Stimulated activated CD4-positive, alpha-beta T cell treated with anti-CD3 and anti-CD28 coated beads, Interleukin-15, amount 100 ng/mL, for 48 hours (primary cell): ENCODE measurements at regions not wholly inside any gene's neighbourhood (a gene's known extent, or its start where the extent isn't known, plus 50 kb on each side); places are given as distances from the start of the nearest gene placed in this dataset.

Experiments
- DNase-seq, 2 donors: peaks; one replicate each; pipeline ENCODE4 v3.0.0-alpha.2; 2020; ENCODE audit warnings: low read depth in 2 of 2

DNA sequence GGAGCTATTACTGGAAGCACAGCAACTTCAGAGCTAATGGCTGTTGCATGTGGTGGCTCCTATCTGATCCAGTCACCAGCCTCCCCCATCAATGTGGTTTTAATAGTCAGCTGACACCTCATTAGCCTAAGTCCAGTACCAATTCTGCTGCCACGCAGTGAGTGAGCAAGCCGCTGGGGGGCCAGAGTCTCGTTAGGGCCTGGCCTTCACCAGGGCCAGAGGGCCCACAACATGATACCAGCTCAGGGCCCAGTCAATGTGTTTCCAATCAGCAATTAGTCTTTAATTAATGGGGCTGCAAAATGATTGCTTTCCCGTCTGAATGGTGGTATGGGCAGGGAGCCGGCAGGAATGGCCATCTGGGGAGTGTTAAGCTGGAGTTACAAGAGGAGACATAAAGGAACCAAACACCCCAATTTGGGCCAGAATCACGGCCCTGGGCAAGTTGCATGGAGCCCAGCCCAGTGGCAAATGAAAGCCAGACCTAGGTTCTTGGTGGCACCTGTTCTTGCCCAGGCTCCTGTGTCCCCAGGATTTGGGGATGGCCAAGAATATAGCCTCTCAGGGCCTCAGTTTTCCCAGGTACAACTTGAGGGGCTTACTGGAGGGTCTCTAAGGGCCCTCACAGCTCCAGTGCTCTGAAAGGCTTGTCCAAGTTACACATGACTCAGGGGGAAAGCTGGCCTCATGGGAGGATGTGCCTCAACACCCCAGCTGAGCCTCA, 119.2 kb downstream of the EFNB1 start:
- no peak for DNase-seq

DNA sequence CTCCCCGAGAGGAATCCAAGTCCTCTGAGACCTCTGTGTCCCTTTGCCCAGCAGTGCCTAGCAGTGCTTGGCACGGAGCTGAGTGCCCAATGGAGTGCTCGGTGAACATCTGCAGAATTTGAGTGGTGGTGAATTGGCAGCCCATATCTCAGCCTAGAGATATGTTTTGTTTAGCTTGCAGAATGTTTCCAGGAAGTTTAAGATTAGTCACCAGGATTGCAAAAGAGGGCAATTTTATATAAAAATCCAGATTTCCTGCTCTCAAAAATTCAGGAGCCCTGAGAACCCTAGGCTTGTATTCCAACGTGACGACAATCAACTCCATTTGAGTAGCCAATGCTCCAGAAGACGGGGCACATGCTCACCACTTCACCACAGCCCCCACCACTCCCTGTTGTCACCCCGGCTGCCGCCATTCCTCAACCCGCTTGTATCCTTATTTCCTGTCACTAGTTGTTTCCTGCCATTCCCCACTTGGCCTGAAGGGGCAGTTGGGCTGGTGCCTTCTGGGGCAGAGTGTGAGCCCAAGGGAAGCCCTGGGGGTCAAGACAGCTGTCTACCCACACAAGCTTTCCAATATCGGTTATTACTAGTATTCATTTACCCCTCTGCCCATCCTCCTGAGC, 116.9 kb downstream of the EFNB1 start:
- no peak for DNase-seq

DNA sequence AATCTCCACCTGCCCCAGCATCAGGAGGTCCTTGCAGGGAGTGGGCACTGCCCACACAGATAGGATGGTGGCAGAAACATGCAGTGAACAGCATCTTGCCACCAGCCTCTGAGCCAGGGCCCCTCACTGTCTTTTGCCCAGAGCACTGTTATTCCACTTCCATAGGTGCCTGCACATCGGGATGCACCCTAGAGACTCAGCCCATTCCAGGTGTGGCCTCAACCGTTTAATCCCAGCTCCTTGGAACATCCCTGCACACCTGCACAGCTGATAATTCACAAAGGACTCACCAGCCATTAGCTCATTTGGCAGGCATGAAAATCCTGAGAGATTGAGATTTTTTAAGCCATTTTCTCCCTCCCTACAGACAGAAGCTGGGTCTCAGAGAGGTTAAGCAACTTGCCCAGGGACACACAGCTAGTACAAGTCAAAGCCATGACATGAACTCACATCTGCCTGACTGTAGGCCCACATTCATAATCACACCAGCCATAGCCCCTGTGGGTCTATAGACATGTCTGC, 116.3 kb downstream of the EFNB1 start:
- no peak for DNase-seq

DNA sequence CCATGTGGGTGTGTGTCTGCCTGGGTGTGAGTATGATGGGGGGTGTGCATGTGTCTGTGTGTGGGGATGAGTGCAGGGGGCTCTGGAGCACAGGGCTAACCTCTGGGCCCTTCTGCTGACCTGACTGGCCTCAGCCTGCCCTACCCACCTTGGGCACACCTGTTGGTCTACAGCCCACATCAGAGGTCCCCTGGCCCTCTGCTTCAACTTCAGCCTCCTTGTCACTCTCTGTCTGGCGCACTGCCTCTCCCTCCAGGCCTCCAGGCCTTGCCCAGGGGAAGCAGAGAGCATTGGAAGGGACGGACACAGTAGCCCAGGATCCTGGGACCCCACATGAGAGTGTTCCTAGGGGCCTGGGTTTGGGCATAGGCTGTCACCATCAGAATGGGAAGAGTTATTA, 115.4 kb downstream of the EFNB1 start:
- DNase-seq = no peak

DNA sequence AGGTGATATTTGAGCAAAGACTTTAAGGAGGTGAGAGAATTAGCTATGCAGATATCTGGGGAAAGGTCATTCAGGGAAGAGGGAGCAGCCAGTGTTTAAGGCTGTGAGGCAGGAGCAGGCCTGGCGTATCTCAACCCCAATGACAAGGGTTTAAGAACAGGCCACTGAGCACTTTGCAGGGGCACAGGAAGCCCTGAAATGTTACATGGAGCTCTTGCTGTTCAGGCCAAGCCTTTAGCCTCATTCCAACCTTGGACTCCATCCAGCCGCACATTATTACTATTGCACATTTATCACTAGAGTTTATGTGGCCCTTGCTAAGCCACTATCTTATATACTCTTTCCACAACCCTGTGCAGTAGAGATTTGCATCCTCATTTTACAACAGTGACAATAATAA, 114.0 kb downstream of the EFNB1 start:
- DNase-seq = no peak

DNA sequence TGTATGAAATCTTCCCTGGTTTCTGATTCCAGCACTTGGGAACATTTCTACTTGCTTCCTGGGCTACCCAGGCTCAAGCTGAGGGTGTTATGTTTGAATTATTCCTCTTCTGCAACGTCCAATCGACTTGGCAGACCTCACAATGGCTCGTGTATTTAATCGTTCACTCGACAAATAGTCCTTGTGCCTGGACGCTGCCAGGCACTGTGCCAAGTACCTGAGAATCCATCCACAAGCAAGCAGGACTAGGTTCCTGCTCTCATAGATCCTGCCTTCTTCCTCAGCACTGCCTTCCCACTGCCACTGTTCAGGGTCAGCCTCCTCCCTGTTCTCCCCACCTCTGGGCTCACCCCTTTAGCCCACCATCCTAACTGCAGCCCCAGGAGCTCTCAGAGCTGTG, 113.3 kb downstream of the EFNB1 start:
- DNase-seq = no peak

DNA sequence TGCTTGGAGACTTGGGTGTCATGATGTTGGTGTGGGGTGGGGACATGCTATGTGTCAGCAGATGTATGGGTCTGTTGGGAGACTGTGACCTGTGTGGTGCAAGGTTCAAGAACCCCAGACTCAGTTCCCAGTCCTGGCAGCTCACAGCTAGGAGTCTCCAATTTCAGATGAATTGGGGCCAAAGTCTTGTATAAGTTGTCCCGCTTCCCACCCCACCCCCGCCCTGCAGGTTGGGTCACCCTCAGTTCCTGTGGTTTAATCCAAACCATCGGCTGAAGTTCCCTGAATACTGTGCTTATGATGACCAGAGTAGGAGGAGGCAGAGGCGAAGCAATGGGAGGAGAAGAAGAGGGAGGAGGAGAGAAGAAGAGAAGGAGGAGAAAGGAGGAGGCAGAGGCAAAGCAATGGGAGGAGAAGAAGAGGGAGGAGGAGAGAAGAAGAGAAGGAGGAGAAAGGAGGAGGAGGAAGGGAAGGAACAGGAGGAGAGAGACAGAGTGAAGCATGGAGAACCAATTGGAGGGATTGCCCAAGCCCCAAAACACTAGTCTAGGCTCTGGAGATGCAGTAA, 112.6 kb downstream of the EFNB1 start:
- no peak for DNase-seq

DNA sequence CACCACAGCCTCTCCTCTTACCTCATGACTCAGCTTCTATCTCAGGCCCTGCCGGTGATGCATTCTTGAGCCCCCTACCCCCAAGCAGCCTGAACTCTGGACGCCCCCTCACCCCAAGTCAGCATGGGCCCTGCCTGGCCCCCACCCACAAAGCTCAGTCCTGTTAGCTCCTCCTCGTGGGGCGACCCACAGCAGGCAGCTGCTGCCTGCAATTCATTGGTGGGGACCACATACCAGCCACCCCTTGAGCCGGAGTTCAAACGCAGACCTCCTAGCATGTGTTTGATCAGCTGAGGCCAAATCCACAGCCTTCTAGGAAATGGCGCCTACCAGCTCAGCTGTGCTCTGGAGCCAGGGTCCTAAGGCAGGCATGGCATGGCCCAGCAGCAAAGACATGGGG, 111.8 kb downstream of the EFNB1 start:
- no peak for DNase-seq

DNA sequence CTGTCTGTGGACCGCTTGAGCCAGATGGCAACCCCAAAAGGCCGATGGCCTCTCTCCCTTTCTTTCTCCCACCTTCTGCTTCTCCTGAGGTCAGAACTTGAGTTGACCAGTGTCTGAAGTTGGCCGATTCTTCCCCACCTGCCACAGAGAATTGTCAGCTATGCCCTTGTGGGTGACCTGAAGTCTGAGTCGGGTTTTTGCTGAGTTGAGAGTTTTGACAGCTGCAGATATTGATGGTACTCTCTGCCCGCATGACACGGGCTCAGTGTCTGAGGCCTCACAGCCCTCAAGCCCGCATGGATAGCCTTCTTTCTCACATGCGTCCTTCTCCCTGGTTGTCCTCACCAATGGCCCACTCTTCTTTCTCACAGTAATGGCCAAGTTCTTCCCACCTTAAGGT, 111.0 kb downstream of the EFNB1 start:
- no peak for DNase-seq

DNA sequence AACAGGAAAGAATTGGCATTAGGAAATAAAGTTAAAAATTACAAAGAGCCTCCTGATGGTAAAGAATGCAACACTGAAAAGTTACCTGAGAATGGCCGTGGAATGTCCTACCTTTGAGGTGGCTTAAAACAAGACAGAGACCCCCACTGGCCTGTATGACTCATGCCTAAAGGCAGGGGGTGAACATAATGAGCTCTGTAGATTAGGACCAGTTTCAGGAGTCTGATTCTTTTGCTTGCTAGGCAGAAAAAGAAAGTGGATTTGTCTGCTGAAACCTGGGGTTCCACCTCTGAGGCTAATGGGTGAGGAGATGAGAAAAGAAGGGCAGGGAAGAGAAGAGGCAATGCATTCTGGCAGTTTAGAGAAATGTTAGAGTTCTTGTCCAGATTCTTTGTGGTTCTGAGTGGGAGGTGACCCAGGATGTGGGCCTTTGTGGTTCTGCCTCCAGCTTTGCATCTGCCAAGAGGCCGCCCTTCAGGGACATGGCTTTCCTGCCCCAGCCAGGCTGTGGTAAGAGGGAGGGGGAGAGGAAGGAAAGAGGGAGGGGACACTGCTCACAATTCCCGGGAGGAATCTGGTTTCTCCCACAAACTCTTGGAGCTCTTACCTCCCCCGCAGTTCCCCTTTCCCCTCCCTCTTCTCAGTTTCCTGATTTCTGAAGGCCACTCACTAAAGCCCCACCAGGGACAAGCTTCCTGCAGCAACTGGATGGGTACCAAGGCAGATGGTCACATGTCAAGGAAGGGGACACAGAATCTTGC, 109.6 kb downstream of the EFNB1 start:
- DNase-seq = no peak

DNA sequence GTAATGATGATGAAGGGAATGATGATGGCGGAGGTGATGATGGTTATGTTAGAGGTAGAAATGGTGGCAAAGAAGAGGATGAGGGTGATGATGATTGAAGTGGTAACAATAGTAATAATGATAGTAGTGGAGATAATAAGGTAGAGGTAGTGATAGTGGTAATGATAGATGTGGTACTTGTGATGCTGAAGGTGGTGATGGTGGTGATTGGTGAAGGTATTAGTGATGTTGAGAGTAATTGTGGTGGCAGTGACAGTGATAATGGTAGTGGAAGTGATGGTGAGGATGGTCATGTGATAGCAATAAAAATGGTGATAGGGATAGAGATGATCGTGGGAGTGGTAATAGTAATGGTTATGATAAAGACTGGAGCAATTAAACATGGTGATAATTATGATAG, 108.8 kb downstream of the EFNB1 start:
- DNase-seq = no peak

DNA sequence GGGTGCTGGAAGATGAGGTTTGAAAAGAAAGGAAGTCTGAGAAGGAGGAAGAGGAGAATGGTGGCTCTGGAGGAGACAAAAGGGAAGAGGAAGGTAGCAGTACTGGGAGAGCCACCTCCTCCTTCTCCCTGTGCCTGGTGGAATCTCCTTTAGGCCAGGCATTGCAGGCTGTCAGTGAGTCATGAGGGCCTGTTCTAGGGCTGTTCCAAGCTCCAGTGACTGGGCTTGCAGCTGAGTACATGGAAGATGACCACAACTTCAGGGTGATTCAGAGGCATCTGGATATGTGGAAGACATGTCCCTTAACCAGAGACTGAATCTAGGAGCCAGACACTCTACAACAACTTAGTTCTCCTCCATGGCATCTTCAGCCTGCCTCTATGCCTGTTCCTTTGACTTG, 107.8 kb downstream of the EFNB1 start:
- DNase-seq = no peak

DNA sequence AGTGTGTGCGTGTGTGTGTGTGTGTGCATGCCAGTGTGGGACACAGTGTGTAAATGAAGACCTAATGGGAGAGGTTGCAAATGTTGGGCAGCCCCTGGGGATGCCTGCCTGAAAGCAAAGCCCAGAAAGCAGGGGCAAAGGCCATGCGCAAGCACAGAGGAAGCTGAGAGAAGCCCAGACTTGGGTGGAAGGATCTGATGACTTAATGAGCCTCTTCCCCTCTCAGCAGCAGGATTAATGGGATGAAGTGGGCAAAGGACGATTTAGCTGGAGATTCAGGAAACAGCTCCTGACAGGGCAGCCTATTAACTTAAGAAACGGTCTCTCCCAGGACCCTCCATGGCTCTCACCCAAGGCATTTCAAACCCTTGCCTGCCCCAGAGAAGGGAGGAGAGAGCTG, 107.3 kb downstream of the EFNB1 start:
- DNase-seq = no peak

DNA sequence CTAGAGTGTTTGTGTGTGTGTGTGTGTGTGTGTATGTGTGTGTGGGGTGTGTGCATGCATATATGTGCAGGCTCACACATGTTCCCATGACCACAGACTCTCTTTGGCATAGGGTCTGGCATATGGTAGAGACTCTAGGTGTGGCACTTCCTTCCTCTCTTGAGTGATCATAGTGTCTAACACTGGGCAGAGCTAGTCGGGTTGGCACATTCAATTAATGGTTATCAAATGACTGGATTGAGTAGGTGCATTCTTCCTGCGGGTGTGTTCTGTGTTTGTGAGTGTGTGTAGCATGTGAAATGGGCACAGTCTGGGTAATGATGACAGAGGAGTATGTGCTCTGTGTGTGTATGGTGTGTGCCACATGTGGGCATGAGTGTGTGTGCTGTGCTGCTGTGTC, 106.5 kb downstream of the EFNB1 start:
- DNase-seq = no peak

DNA sequence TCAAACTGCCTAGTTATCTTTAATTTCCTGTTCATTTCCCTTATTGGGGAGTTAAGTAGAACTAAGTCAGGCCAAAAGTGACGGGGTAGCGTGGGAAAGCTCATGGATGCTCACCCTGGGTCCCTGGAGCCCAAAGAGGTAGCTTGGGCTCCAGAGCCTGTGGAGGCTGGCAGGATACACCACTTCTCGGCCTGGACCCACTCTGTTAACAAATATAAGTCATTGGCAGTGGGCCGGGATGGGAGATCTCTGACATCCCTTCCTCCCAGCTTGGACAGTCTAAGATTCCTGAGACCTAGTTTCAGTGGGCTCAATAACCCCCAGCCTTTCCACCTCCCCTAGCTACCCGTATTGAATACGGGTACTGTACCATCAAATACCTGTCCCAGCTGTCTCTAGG, 106.1 kb downstream of the EFNB1 start:
- DNase-seq = no peak

DNA sequence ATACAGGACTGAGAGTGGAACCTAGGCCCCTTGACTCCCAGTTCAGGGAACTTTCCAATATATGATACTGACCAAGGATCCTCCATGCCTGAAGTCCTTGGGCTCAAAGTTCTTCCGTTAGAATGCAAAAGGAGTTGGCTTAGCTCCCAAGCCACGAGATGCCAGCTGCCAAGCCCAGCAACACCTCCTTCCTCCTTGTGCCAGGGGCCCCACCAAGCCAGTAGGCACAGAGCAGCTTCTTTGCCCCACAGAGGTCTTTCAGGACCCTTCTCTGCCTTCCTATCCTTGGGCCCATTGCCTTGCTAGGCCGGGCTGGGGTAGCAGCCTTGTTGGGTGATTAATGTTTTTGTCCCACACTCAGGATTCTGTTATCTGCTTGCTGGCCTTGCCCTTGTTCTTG, 105.6 kb downstream of the EFNB1 start:
- no peak for DNase-seq

DNA sequence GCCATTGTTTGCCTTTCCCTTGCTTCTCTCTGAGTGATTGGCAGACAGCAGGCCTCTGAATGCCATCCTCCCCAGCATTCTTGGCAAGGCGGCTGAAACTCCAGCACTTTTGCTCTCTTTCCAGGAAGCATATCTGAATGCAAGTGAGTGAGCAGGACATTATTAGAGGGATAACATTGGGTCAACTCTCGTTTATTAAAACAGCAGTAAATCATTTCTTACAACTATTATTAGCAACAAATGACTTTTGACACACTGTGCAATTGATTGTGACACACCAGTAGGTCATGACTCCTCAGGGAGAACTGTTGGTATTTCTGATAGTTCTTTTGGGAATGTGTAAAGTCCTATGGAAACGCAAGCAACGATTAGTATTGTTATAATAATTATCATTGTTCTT, 103.8 kb downstream of the EFNB1 start:
- no peak for DNase-seq

DNA sequence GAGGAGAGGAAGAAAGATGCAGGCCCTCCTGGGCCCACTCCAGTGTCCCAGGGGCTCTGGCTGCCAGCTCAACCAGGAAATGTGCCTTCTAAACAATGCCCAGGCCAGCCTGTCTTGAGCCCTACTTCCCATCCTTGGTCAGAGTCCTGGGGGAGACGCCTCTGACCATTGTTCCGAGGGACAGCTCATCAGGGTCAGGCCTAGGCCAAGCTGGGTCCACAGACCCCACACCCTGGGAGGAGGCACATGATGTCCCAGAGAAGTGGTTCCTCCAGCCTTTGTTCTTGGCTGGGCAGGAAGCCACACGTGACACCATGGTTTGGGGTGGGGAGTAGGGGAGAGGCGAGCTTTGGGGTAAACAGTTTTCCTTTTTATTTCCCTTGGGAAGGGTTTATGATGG, 102.5 kb downstream of the EFNB1 start:
- DNase-seq = no peak

DNA sequence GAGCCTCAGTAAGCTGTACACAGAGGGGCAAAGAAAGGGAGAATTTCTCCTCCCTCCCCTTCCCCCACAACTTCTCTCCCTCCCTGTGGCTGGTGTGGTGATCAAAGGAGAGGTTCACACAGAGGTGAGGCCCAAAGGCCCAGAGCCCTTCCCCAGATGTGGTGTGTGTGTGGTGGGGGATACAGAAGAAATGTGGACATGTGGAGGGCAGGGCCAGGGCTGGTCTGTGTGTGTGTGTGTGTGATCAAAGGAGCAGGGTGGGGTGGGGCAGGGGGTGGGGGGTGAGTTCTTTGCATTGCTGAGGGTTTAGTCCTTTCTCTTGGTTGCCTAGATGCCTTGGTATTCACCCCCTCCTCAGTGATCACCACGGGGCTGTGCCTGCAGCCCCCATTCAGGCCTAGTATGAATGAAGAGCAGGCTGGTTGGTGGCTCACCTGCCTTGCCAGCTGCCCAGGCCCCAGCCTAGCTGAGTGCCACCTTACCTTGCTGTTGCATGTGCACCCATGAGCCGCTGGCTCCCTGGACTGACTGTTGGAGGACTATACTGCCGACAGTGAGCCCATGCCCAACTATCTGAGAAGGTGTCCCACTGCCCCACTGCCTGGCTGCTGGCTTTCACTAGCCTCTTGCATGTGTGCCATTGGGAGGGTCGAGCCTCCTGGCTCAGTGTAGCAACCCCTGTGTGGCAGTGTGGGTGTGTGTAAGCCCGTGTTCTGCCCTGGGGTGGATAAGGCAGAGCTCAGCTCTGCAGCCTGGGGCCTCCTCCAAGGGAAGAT, 101.9 kb downstream of the EFNB1 start:
- no peak for DNase-seq

DNA sequence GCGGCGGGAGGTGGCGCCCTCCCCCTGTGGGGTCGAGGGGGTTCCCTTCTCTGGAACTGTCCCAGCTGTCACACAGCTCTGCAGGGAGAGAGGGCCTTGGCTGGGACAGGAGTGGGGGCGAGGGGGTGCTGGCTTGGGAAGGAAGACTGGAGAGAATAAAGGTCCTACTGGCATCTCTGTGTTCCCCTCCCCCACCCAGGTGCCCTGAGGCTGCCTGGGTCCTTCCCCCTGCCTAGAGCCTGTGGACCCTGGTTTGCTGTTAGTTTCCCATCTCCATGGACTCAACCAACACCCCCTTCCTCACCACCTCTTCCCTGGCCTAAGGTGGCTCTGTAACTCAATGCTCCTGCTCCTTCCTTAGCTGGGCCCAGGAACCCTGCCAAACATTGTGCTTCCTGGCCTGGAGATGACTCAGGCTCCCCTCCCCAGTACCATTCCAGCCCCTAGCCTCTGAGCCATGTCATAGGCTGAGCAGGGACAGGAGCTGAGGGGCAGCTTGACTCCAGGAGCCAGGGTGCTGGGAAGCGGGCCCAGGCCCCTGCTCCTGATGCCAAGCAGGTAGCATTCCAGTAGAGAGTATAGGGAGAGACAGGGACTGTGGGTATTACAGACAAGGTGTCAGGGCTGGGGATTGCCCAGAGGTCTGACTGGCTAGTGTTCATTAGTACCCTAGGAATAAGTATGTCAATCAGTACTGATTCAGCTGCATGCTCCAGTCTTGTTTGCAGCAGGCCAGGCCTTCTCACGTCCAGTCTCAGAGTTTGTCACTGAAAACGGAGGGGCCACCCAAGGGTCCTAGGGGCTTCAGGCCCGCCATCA, 100.7 kb downstream of the EFNB1 start:
- DNase-seq = no peak

DNA sequence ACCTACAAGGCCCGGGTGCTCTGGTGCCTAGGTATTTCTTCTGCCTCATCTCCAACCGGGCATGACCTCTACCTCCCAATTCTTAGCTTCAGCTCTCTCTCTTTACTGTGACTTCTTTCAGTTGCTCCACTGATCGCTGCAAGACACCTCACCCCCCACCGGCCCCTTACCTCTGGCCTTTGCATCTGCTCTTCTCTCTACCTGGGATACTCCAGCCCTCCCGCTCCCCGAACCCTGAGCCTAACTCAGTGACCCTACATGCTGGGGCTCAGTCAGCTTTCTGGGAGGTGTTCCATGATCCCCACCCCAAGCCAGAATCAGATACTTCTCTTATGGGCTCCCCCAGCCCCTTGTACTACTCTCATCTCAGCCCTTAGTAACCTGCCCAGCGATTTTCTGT, 99.6 kb downstream of the EFNB1 start:
- no peak for DNase-seq
